SK-N-SH (cell line): ENCODE measurements at regions not wholly inside any gene's neighbourhood (a gene's known extent, or its start where the extent isn't known, plus 50 kb on each side); places are given as distances from the start of the nearest gene placed in this dataset.

ENCODE experiments used
- CTCF ChIA-PET: fragments of 300-600, 350-600 bp; formaldehyde crosslinking; extraction: SDS; loops from one replicate; lab custom pipeline; 2021; lab: Yijun Ruan, JAX
- POLR2A ChIA-PET: fragments of 350-600 bp; sonication (Branson Sonifier 250); formaldehyde crosslinking; extraction: SDS; loops from one replicate; lab custom pipeline; 2020; ENCODE audit warnings: antibody characterized with exemption, inconsistent platforms; lab: Yijun Ruan, JAX
- DNase-seq: peaks from one replicate; pipeline ENCODE4 v3.0.0; 2012
- H2AFZ ChIP-seq: fragments of 200-600 bp; sonication (generic); 2 replicates; pipeline ENCODE4 v1.8.1; 2016; ENCODE audit warnings: antibody characterized with exemption, mild to moderate bottlenecking, low read depth
- H3F3A ChIP-seq: fragments of 200-600 bp; sonication (generic); replicated peaks from 2 replicates; pipeline ENCODE3; 2016; ENCODE audit warnings: antibody characterized with exemption, mild to moderate bottlenecking; ENCODE audit not compliant: insufficient read depth
- H3K27ac ChIP-seq, 2 experiments: fragments of 200-500 bp in 1 of 2; fragments of 200-600 bp in 1 of 2; sonication (Bioruptor generic) in 1 of 2; sonication (generic), shearing (Covaris generic) in 1 of 2; 2 replicates each; pipeline versions ENCODE4 v1.5.1 to v1.6.1; 2014 to 2016; ENCODE audit warnings: low read depth in 2 of 2, inconsistent platforms in 1 of 2, low read length in 1 of 2, mild to moderate bottlenecking in 1 of 2, mixed read lengths in 1 of 2
- H3K27me3 ChIP-seq: fragments of 200-600 bp; sonication (generic), shearing (Covaris generic); 2 replicates; pipeline ENCODE4 v1.6.1; 2016; ENCODE audit warnings: mixed run types; ENCODE audit not compliant: insufficient read depth
- H3K36me3 ChIP-seq, 2 experiments: fragments of 200-500 bp in 1 of 2; fragments of 200-600 bp in 1 of 2; sonication (Bioruptor generic) in 1 of 2; sonication (generic) in 1 of 2; replicated peaks in 1 of 2; 2 replicates each; pipeline versions ENCODE3 to v1.5.1; 2014 to 2016; ENCODE audit warnings: low read length in 1 of 2, mild to moderate bottlenecking in 1 of 2; ENCODE audit not compliant: insufficient read depth in 2 of 2, control insufficient read depth in 1 of 2
- H3K4me1 ChIP-seq, 2 experiments: fragments of 200-500 bp in 1 of 2; fragments of 200-600 bp in 1 of 2; sonication (Bioruptor generic) in 1 of 2; sonication (generic), shearing (Covaris generic) in 1 of 2; 2 replicates each; pipeline versions ENCODE4 v1.5.1 to v1.6.1; 2014 to 2016; ENCODE audit warnings: low read depth in 1 of 2, low read length in 1 of 2, mixed run types in 1 of 2; ENCODE audit not compliant: insufficient read depth in 2 of 2, control insufficient read depth in 1 of 2
- H3K4me2 ChIP-seq: fragments of 200-600 bp; sonication (generic), shearing (Covaris generic); 2 replicates; pipeline ENCODE4 v1.6.1; 2017; ENCODE audit warnings: mixed run types
- H3K4me3 ChIP-seq, 2 experiments: fragments of 200-500 bp in 1 of 2; fragments of 200-600 bp in 1 of 2; sonication (Bioruptor generic) in 1 of 2; sonication (generic), shearing (Covaris generic) in 1 of 2; 2 replicates each; pipeline versions ENCODE4 v1.5.1 to v1.8.1; 2014 to 2016; ENCODE audit warnings: low read depth in 2 of 2, inconsistent platforms in 1 of 2, low read length in 1 of 2, mild to moderate bottlenecking in 1 of 2, mixed read lengths in 1 of 2, moderate library complexity in 1 of 2
- H3K79me2 ChIP-seq: fragments of 200-600 bp; sonication (generic); 2 replicates; pipeline ENCODE4 v1.8.1; 2017; ENCODE audit warnings: mild to moderate bottlenecking; ENCODE audit not compliant: insufficient read depth
- H3K9ac ChIP-seq: fragments of 200-600 bp; sonication (generic); 2 replicates; pipeline ENCODE4 v1.6.1; 2017; ENCODE audit warnings: mixed run types
- H3K9me2 ChIP-seq: fragments of 200-600 bp; sonication (generic); 2 replicates; pipeline ENCODE4 v1.6.1; 2017; ENCODE audit warnings: mixed run types
- H3K9me3 ChIP-seq: fragments of 200-600 bp; sonication (generic); 2 replicates; pipeline ENCODE4 v1.6.1; 2017; ENCODE audit warnings: mixed run types, mild to moderate bottlenecking, moderate library complexity
- H4K20me1 ChIP-seq: fragments of 200-600 bp; sonication (generic); 2 replicates; pipeline ENCODE4 v1.6.1; 2017; ENCODE audit warnings: mild to moderate bottlenecking, mixed run types; ENCODE audit not compliant: insufficient read depth
- CHD2 ChIP-seq: fragments of 150-350 bp; IDR thresholded peaks from 2 replicates; pipeline ENCODE4 v1.6.1; 2018; ENCODE audit warnings: low read length; ENCODE audit not compliant: partially characterized antibody
- ELF1 ChIP-seq: IDR thresholded peaks from 2 replicates; pipeline ENCODE4 v1.4.0; 2012
- EP300 ChIP-seq, 2 experiments: IDR thresholded peaks; 2 replicates each; pipeline versions ENCODE4 v1.4.0 to v1.6.1; 2012; ENCODE audit warnings: borderline replicate concordance in 1 of 2, low read depth in 1 of 2, low read length in 1 of 2
- FOSL2 ChIP-seq: IDR thresholded peaks from 2 replicates; pipeline ENCODE4 v1.4.0; 2012; ENCODE audit warnings: low read depth, mild to moderate bottlenecking, moderate library complexity, borderline replicate concordance
- FOXJ3 ChIP-seq: sonication (generic); formaldehyde crosslinking; IDR thresholded peaks from 2 replicates; pipeline ENCODE4 v1.5.1; 2020; ENCODE audit warnings: mild to moderate bottlenecking, missing genetic modification reagents
- MEF2A ChIP-seq: IDR thresholded peaks from 2 replicates; pipeline ENCODE4 v1.4.0; 2012; ENCODE audit warnings: low read depth, borderline replicate concordance
- NRF1 ChIP-seq: IDR thresholded peaks from 2 replicates; pipeline ENCODE4 v1.6.1; 2012; ENCODE audit warnings: low read depth, mild to moderate bottlenecking, low read length
- RAD21 ChIP-seq: IDR thresholded peaks from 2 replicates; pipeline ENCODE4 v1.6.1; 2012; ENCODE audit warnings: mild to moderate bottlenecking, low read length
- RCOR1 ChIP-seq: fragments of 150-350 bp; IDR thresholded peaks from 2 replicates; pipeline ENCODE4 v1.6.1; 2017; ENCODE audit warnings: antibody characterized with exemption, low read length
- REST ChIP-seq: IDR thresholded peaks from 2 replicates; pipeline ENCODE4 v1.6.1; 2012; ENCODE audit warnings: mild to moderate bottlenecking, low read depth, low read length, moderate library complexity
- SIN3A ChIP-seq: IDR thresholded peaks from 2 replicates; pipeline ENCODE4 v1.6.1; 2012; ENCODE audit warnings: low read depth, mild to moderate bottlenecking, low read length, moderate library complexity, borderline replicate concordance
- TAF1 ChIP-seq: IDR thresholded peaks from 2 replicates; pipeline ENCODE4 v1.6.1; 2012; ENCODE audit warnings: low read depth, mild to moderate bottlenecking, low read length, moderate library complexity, borderline replicate concordance
- TCF12 ChIP-seq: IDR thresholded peaks from 2 replicates; pipeline ENCODE4 v1.4.0; 2012
- TEAD4 ChIP-seq: IDR thresholded peaks from 2 replicates; pipeline ENCODE4 v1.4.0; 2012; ENCODE audit warnings: mild to moderate bottlenecking, borderline replicate concordance; ENCODE audit not compliant: insufficient read depth
- USF1 ChIP-seq: IDR thresholded peaks from 2 replicates; pipeline ENCODE4 v1.4.0; 2012; ENCODE audit warnings: low read depth, borderline replicate concordance
- YY1 ChIP-seq: IDR thresholded peaks from 2 replicates; pipeline ENCODE4 v1.4.0; 2012; ENCODE audit warnings: low read depth, mild to moderate bottlenecking
- WGBS: methylation state at CpG from one replicate; pipeline ENCODE4 v1.1.6; 2017; ENCODE audit warnings: low lambda C conversion rate; 5-methylcytosine and 5-hydroxymethylcytosine counted together
- TF ChIP-seq, protein P1 (sequence below): IDR thresholded peaks from 2 replicates; pipeline ENCODE4; 2012

GRCh38 chr17:77592106-77592865, 366.2 kb upstream of the TNRC6C start:
- WGBS = 19% methylated on average over 13 of the region's 13 CpGs
- H4K20me1 ChIP-seq = no peaks in the 10 kb centered on the region
- no peak overlapping the region for H3K9ac ChIP-seq
- ChIA-PET CTCF (interaction anchor here (1.5 to 2.2 kb wide), 2 partner anchors 49 to 162 kb away, joined by 4 to 7 read pairs; no protein-coding TSS in a partner anchor), POLR2A (no interaction called here)
- H3K79me2 ChIP-seq = no peaks in the 10 kb centered on the region
- no peak overlapping the region for H3K4me3 ChIP-seq
- peaks cover 52% of the 10 kb centered on the region for H3K27me3 ChIP-seq
- H2AFZ ChIP-seq = no peak overlapping the region
- H3K9me2 ChIP-seq = no peaks in the 10 kb centered on the region
- no peak overlapping the region for H3K4me2 ChIP-seq
- no peaks in the 10 kb centered on the region for H3K36me3 ChIP-seq
- H3F3A ChIP-seq = no peaks in the 10 kb centered on the region
- peak; percentile 82 for DNase-seq
- no peaks in the 10 kb centered on the region for H3K9me3 ChIP-seq
- TF ChIP-seq USF1 = no peak
- 0 out of 2 replicates have a peak, but pooled peaks have one; percentile 11 for TF ChIP-seq TEAD4
- no peak for TF ChIP-seq SIN3A
- no peak for TF ChIP-seq REST
- no peak for TF ChIP-seq ELF1
- no peak for TF ChIP-seq TCF12
- TF ChIP-seq, protein P1, sequence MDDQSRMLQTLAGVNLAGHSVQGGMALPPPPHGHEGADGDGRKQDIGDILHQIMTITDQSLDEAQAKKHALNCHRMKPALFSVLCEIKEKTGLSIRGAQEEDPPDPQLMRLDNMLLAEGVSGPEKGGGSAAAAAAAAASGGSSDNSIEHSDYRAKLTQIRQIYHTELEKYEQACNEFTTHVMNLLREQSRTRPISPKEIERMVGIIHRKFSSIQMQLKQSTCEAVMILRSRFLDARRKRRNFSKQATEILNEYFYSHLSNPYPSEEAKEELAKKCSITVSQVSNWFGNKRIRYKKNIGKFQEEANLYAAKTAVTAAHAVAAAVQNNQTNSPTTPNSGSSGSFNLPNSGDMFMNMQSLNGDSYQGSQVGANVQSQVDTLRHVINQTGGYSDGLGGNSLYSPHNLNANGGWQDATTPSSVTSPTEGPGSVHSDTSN = no peak
- no peak for TF ChIP-seq YY1
- peak in 1 of 2 experiments; percentile 18; a peak in 1 of 4 replicates for TF ChIP-seq EP300 (IDR thresholded peaks at IDR 0.05; ENCODE audit: borderline replicate concordance in 1 of 2, low read depth in 1 of 2, low read length in 1 of 2)
- no peak for TF ChIP-seq NRF1
- TF ChIP-seq TAF1 = no peak
- no peak for TF ChIP-seq RAD21
- TF ChIP-seq FOSL2 = no peak
- no peak for TF ChIP-seq MEF2A
- TF ChIP-seq FOXJ3 (CRISPR knock-in tag) = 0 out of 2 replicates have a peak, but pooled peaks have one; percentile 27
- 0 out of 2 replicates have a peak, but pooled peaks have one; percentile 19 for TF ChIP-seq RCOR1
- peak; percentile 25 for TF ChIP-seq CHD2
- H3K4me1 ChIP-seq = peaks cover 0 to 26% of the 10 kb centered on the region in 2 experiments; a peak in 2 of 4 replicates
- H3K27ac ChIP-seq = peak overlapping the region in 1 of 2 experiments; percentile 45; a peak in 1 of 4 replicates
